C4-2B (cell line): ENCODE measurements at regions not wholly inside any gene's neighbourhood (a gene's known extent, or its start where the extent isn't known, plus 50 kb on each side); places are given as distances from the start of the nearest gene placed in this dataset.

Source experiments
- H3K27ac ChIP-seq: fragments of 450-650 bp; 2 replicates; pipeline ENCODE4 v1.5.1; 2017
- ZFX ChIP-seq: fragments of 450-650 bp; IDR thresholded peaks from 2 replicates; pipeline ENCODE4 v1.6.1; 2017
- TF ChIP-seq, protein P1 (sequence below): fragments of 450-650 bp; conservative IDR thresholded peaks from 2 replicates; pipeline ENCODE4 v1.5.1; 2017; ENCODE audit warnings: mild to moderate bottlenecking

DNA sequence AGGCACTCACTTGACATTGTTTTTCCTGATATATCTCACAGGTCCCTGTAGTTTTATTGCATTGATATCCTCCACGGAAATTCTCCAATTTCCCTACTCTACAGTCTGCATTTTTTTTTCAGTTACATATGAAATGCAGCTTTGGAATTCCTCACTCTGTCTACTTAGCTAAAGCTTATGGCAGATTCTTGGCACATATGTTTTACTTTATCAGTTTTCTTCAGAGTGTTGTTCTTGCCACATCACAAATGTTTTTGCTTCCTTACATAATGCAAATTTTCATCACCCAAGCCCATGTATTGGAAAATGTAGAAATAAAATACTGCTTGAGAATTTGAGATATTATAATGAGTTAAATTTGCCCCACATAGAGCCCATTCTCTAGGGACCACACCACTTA is 1895.1 kb downstream of the MRPL39 start:
- TF ChIP-seq ZFX = no peak
- TF ChIP-seq, protein P1, sequence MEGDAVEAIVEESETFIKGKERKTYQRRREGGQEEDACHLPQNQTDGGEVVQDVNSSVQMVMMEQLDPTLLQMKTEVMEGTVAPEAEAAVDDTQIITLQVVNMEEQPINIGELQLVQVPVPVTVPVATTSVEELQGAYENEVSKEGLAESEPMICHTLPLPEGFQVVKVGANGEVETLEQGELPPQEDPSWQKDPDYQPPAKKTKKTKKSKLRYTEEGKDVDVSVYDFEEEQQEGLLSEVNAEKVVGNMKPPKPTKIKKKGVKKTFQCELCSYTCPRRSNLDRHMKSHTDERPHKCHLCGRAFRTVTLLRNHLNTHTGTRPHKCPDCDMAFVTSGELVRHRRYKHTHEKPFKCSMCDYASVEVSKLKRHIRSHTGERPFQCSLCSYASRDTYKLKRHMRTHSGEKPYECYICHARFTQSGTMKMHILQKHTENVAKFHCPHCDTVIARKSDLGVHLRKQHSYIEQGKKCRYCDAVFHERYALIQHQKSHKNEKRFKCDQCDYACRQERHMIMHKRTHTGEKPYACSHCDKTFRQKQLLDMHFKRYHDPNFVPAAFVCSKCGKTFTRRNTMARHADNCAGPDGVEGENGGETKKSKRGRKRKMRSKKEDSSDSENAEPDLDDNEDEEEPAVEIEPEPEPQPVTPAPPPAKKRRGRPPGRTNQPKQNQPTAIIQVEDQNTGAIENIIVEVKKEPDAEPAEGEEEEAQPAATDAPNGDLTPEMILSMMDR = no peak
- H3K27ac ChIP-seq = no peak overlapping the region

DNA sequence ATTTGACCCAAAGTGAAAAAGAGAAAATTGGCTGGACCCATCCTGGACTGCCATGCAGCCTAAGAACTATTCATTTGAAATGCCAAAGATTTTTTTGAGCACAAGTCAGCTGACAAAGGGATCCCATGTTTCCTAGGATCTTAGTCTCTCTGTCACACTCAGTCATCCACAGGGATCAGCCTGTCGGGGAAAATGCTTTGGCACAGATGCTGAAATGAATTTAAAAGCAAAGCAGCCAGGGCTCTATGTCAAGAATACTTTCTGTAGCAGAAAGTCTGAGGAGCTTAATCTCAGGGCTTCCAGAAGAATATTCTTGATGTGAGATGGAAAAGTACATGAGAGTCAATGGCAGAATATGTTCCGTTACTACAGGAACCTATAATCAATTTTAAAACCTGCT is 1900.8 kb downstream of the MRPL39 start:
- no peak overlapping the region for H3K27ac ChIP-seq
- no peak for TF ChIP-seq ZFX
- TF ChIP-seq, protein P1 = no peak

DNA sequence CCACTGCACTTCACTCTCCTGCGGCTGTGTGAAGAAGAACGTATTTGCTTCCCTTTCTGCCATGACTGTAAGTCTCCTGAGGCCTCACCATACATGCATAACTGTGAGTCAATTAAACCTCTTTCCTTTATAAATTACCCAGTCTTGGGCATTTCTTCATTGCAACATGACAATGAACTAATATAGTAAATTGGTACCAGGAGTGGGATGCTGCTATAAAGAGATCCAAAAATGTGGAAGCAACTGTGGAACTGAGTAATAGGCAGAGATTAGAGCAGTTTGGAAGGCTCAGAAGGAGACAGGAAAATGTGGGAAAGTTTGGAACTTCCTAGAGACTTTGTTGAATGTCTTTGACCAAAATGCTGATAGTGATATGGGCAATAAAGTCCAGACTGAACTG is 1907.9 kb downstream of the MRPL39 start:
- no peak overlapping the region for H3K27ac ChIP-seq
- TF ChIP-seq, protein P1 = no peak
- TF ChIP-seq ZFX = no peak

DNA sequence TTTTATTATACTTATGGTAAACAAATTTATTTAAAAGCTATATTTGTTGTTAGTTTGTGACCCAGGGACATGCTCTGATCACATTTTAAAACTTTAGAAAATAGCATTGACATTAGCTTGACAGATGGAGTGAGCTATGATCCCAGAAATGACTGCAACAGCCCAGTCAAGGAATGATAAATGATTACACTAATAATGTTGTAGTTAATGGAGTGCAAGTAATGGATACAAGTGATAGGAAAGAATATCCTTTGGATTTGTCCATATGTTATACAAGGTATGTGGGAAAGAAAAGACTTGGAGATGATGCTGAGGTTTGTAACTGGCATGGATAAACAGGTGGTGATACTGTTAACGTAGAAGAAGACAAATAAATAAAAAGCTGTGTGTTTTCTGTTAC is 1908.7 kb downstream of the MRPL39 start:
- TF ChIP-seq ZFX = no peak
- TF ChIP-seq, protein P1 = no peak
- H3K27ac ChIP-seq = no peak overlapping the region

DNA sequence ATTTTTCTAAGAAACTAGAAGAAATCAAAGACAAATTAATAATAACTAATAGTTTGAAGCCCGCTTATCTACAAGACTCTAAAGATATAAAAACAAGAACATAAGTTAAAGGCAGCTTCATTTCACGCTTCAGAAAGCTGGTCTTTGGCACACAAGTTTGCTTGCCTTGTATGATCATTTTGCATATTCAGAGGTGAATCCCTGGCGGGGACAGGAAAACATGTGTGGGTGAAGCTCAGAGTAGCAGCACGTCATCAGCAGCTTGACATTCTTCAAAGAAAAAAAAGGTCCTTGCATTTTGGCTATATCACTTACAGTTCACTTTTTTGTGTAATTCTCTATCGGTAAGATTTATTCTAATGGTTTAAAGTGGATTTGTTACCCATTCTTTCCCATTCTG is 1911.8 kb downstream of the MRPL39 start:
- TF ChIP-seq, protein P1 = no peak
- TF ChIP-seq ZFX = no peak
- no peak overlapping the region for H3K27ac ChIP-seq

DNA sequence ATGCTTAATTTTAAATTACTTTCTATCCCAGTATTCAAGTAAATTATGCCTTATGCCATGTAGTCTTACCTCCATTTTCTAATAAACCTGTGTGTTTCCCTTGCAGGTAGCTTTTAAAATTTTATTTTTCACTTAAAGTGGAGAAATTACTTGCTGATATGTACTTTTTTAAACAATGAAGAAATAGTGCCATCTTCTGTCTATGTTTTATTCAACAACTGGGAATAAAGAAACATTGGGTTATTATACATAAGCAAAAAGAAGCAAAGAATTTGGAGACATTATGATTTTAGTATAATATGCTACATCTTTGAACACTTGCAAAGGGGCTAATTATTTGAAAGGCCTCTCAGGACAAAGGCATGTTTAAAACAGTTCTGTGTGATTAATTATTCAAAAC is 1912.9 kb downstream of the MRPL39 start:
- no peak overlapping the region for H3K27ac ChIP-seq
- no peak for TF ChIP-seq ZFX
- TF ChIP-seq, protein P1 = peak; percentile 29

DNA sequence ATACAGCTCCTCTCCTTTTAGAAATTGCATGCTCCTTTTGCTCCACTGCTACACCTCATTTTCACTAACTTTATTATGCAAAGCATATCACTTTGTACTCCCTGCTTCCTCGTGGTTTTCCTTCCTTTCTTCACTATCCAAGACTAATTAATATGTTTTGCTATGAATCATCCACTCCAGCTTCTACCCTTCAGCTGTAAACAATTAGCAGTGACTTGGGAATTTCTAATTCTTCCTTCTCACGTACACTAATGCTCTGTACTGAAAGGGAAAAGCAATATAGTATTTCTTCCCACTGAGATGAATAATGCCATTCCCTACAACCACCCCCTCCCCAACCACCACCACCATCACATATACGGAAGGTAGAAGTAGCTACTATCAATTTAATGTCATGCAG is 1917.0 kb downstream of the MRPL39 start:
- no peak overlapping the region for H3K27ac ChIP-seq
- TF ChIP-seq, protein P1 = no peak
- no peak for TF ChIP-seq ZFX
